Upper lobe of left lung (tissue), 6 donors: ENCODE measurements at regions not wholly inside any gene's neighbourhood (a gene's known extent, or its start where the extent isn't known, plus 50 kb on each side); places are given as distances from the start of the nearest gene placed in this dataset.

ENCODE experiments used
- ATAC-seq, 2 donors: fragments of 200-7000 bp; cut with Tn5 transposase; one replicate each; pipeline ENCODE4 v1.9.1; 2022; ENCODE audit warnings: mild to moderate bottlenecking in 2 of 2, moderate library complexity in 2 of 2; ENCODE audit not compliant: low FRiP score in 2 of 2
- DNase-seq, 2 donors: peaks; one replicate each; pipeline ENCODE4 v3.0.0-alpha.2; 2019 to 2020
- H3K27ac ChIP-seq, 4 donors: fragments of 200-600 bp; sonication (generic); one replicate each; pipeline ENCODE4 v1.5.1; 2016 to 2019
- H3K27me3 ChIP-seq, 4 donors: fragments of 200-600 bp; sonication (generic); one replicate each; pipeline ENCODE4 v1.5.1; 2017 to 2019
- H3K36me3 ChIP-seq, 4 donors: fragments of 200-600 bp; sonication (generic); one replicate each; pipeline ENCODE4 v1.5.1; 2016 to 2019
- H3K4me1 ChIP-seq, 4 donors: fragments of 200-600 bp; sonication (generic); one replicate each; pipeline ENCODE4 v1.5.1; 2018 to 2019
- H3K4me3 ChIP-seq, 4 donors: fragments of 200-600 bp; sonication (generic); one replicate each; pipeline ENCODE4 v1.5.1; 2017 to 2019; ENCODE audit warnings: mild to moderate bottlenecking in 2 of 4, moderate library complexity in 1 of 4
- H3K9me3 ChIP-seq, 4 donors: fragments of 200-600 bp; sonication (generic); one replicate each; pipeline ENCODE4 v1.5.1; 2018 to 2019
- EP300 ChIP-seq, 4 donors: sonication (generic); formaldehyde crosslinking; IDR thresholded peaks; one replicate each; pipeline ENCODE4 v1.5.1; 2017; ENCODE audit warnings: antibody characterized with exemption in 4 of 4, control low read depth in 2 of 4
- POLR2A ChIP-seq, 4 donors: fragments of 450-650 bp; IDR thresholded peaks; one replicate each; pipeline ENCODE4 v1.5.1; 2016 to 2017; ENCODE audit warnings: antibody characterized with exemption in 4 of 4, mild to moderate bottlenecking in 2 of 4
- POLR2AphosphoS5 ChIP-seq, 2 donors: sonication (generic); formaldehyde crosslinking; IDR thresholded peaks; one replicate each; pipeline ENCODE4 v1.5.1; 2017; ENCODE audit warnings: antibody characterized with exemption in 2 of 2
- WGBS, 2 donors: methylation state at CpG; one replicate each; pipeline ENCODE4 v1.1.5; 2017 to 2018; 5-methylcytosine and 5-hydroxymethylcytosine counted together
- TF ChIP-seq, protein P1 (sequence below), 6 experiments: fragments of 450-650 bp in 4 of 6; fragments of 200-600 bp in 2 of 6; sonication (generic) in 2 of 6; IDR thresholded peaks; one replicate each; pipeline ENCODE4 v1.5.1; 2016 to 2019; ENCODE audit warnings: antibody characterized with exemption in 6 of 6
- donor health status: DM: no; HTN: no; CAD: no; lungs with moderate emphysema.
- donor health status: DM: no; HTN: yes; CAD: no; lungs with severe emphysema.

GRCh38 chr11:11027288-11027687 lies 169.4 kb upstream of the ZBED5 start:
- WGBS, 2 donors = 56 to 83% methylated on average over 1 of the region's 1 CpG
- TF ChIP-seq POLR2AphosphoS5 (IDR thresholded peaks at IDR 0.05) = no peak
- TF ChIP-seq, protein P1, sequence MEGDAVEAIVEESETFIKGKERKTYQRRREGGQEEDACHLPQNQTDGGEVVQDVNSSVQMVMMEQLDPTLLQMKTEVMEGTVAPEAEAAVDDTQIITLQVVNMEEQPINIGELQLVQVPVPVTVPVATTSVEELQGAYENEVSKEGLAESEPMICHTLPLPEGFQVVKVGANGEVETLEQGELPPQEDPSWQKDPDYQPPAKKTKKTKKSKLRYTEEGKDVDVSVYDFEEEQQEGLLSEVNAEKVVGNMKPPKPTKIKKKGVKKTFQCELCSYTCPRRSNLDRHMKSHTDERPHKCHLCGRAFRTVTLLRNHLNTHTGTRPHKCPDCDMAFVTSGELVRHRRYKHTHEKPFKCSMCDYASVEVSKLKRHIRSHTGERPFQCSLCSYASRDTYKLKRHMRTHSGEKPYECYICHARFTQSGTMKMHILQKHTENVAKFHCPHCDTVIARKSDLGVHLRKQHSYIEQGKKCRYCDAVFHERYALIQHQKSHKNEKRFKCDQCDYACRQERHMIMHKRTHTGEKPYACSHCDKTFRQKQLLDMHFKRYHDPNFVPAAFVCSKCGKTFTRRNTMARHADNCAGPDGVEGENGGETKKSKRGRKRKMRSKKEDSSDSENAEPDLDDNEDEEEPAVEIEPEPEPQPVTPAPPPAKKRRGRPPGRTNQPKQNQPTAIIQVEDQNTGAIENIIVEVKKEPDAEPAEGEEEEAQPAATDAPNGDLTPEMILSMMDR (IDR thresholded peaks at IDR 0.05) = no peak
- TF ChIP-seq POLR2A (IDR thresholded peaks at IDR 0.05) = no peak
- no peak for TF ChIP-seq EP300 (IDR thresholded peaks at IDR 0.05)
- Histone ChIP-seq H3K27ac (no peak overlapping the region), H3K4me3 (no peak overlapping the region), H3K27me3 (no peaks in the 10 kb centered on the region), H3K4me1 (no peaks in the 10 kb centered on the region), H3K9me3 (no peaks in the 10 kb centered on the region), H3K36me3 (no peaks in the 10 kb centered on the region)
- no peak for ATAC-seq
- no peak for DNase-seq

- Histone ChIP-seq H3K27me3 (no peaks in the 10 kb centered on the region), H3K36me3 (no peaks in the 10 kb centered on the region), H3K4me3 (no peak overlapping the region), H3K27ac (no peak overlapping the region), H3K4me1 (no peaks in the 10 kb centered on the region), H3K9me3 (no peaks in the 10 kb centered on the region)
- ATAC-seq = no peak
- TF ChIP-seq EP300 (IDR thresholded peaks at IDR 0.05) = no peak
- TF ChIP-seq POLR2AphosphoS5 (IDR thresholded peaks at IDR 0.05) = no peak
- TF ChIP-seq POLR2A (IDR thresholded peaks at IDR 0.05) = no peak
- TF ChIP-seq, protein P1 (IDR thresholded peaks at IDR 0.05) = no peak
- WGBS, 2 donors = 48 to 62% methylated on average over 2 of the region's 2 CpGs
- no peak for DNase-seq
Observed at GRCh38 chr11:11025087-11025486, 167.2 kb upstream of the ZBED5 start.

- Histone ChIP-seq H3K4me3 (no peak overlapping the region), H3K4me1 (no peaks in the 10 kb centered on the region), H3K36me3 (no peaks in the 10 kb centered on the region), H3K9me3 (no peaks in the 10 kb centered on the region), H3K27ac (no peak overlapping the region), H3K27me3 (no peaks in the 10 kb centered on the region)
- peak in 1 of 2 donors; percentile 59 for ATAC-seq
- 32 to 33% methylated on average over 4 of the region's 4 CpGs for WGBS, 2 donors
- DNase-seq = no peak
- TF ChIP-seq POLR2AphosphoS5 (IDR thresholded peaks at IDR 0.05) (no peak), POLR2A (IDR thresholded peaks at IDR 0.05) (no peak)
- TF ChIP-seq, protein P1 (IDR thresholded peaks at IDR 0.05) = peak in 5 of 6 experiments; percentile 25 to 54 (median 44)
Observed at GRCh38 chr11:11022125-11022730, 164.4 kb upstream of the ZBED5 start.

DNA sequence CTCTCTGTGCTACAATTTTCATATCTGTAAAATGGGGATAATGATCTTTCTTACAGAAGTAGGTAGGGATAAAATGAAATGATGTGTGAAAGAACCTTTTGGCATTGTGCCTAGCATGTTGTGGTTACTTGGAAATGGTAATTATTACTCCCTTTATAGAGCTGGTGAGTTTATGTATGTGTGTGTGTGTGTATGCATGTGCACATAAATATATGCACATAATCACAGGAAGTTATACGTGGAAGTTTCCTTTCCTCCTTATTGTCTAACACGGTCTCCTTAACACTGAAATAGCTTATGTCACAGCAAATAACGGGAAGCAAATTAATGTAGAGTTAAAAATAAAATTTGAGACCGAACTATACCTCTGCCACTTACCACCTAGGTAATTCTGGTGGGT lies 163.7 kb upstream of the ZBED5 start:
- ATAC-seq (no peak), DNase-seq (no peak)
- 42 to 55% methylated on average over 4 of the region's 4 CpGs for WGBS, 2 donors
- H3K4me1 ChIP-seq = no peaks in the 10 kb centered on the region
- no peak overlapping the region for H3K4me3 ChIP-seq
- no peaks in the 10 kb centered on the region for H3K36me3 ChIP-seq
- no peak for TF ChIP-seq EP300 (IDR thresholded peaks at IDR 0.05)
- TF ChIP-seq, protein P1 (IDR thresholded peaks at IDR 0.05) = no peak
- no peak for TF ChIP-seq POLR2AphosphoS5 (IDR thresholded peaks at IDR 0.05)
- TF ChIP-seq POLR2A (IDR thresholded peaks at IDR 0.05) = no peak
- H3K9me3 ChIP-seq = no peaks in the 10 kb centered on the region
- H3K27ac ChIP-seq = no peak overlapping the region
- H3K27me3 ChIP-seq = no peaks in the 10 kb centered on the region

DNA sequence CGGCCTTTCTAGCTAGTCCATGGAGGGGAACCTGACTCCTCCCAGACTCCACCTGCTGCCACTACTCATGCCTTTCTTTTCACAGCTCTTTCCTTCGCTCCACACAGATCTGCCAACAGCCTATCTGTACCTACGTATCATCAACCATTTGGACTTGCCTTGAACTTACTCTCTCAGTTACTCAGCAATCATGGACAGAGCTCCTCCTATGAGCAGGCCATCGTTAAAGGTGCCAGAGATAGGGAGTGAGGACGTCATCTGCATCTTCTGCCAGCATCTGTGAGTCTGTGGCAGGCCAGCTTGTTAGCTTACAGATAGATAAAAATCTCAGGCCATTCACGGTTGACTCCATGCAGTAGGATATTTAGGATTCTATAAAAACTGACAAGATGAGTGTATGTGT lies 162.9 kb upstream of the ZBED5 start:
- H3K27me3 ChIP-seq = no peaks in the 10 kb centered on the region
- DNase-seq (no peak), ATAC-seq (peak in 1 of 2 donors; percentile 39)
- H3K27ac ChIP-seq = no peak overlapping the region
- H3K4me1 ChIP-seq = no peaks in the 10 kb centered on the region
- no peak overlapping the region for H3K4me3 ChIP-seq
- H3K9me3 ChIP-seq = no peaks in the 10 kb centered on the region
- no peak for TF ChIP-seq EP300 (IDR thresholded peaks at IDR 0.05)
- TF ChIP-seq, protein P1 (IDR thresholded peaks at IDR 0.05) = no peak
- no peak for TF ChIP-seq POLR2A (IDR thresholded peaks at IDR 0.05)
- no peak for TF ChIP-seq POLR2AphosphoS5 (IDR thresholded peaks at IDR 0.05)
- no peaks in the 10 kb centered on the region for H3K36me3 ChIP-seq
- WGBS, 2 donors = 71 to 78% methylated on average over 6 of the region's 6 CpGs
